SU-DHL-6 (cell line): ENCODE measurements at regions not wholly inside any gene's neighbourhood (a gene's known extent, or its start where the extent isn't known, plus 50 kb on each side); places are given as distances from the start of the nearest gene placed in this dataset.

ENCODE experiments used
- H2AFZ ChIP-seq: fragments of 200-600 bp; sonication (generic); 2 replicates; pipeline ENCODE4 v1.6.1; 2014; ENCODE audit warnings: low read depth, mild to moderate bottlenecking, moderate library complexity, mixed read lengths, antibody characterized with exemption, low read length; ENCODE audit not compliant: severe bottlenecking
- H3F3A ChIP-seq: fragments of 200-600 bp; shearing (Covaris generic); 2 replicates; pipeline ENCODE4 v1.6.0; 2016; ENCODE audit warnings: antibody characterized with exemption, mild to moderate bottlenecking; ENCODE audit not compliant: insufficient read depth
- H3K27ac ChIP-seq: fragments of 200-600 bp; sonication (generic); 2 replicates; pipeline ENCODE4 v1.5.1; 2016; ENCODE audit warnings: low read depth, mild to moderate bottlenecking, low read length, moderate library complexity, mixed read lengths
- H3K27me3 ChIP-seq: fragments of 200-600 bp; sonication (generic), shearing (Covaris generic); 2 replicates; pipeline ENCODE4 v1.6.0; 2014; ENCODE audit warnings: mild to moderate bottlenecking, low read length
- H3K36me3 ChIP-seq: fragments of 200-600 bp; sonication (generic); 2 replicates; pipeline ENCODE4 v1.6.1; 2014; ENCODE audit warnings: mild to moderate bottlenecking, low read length, mixed read lengths
- H3K4me2 ChIP-seq: fragments of 300-600, 200-600 bp; shearing (Covaris generic), sonication (generic); 2 replicates; pipeline ENCODE4 v1.6.0; 2014; ENCODE audit warnings: low read length, low read depth, mild to moderate bottlenecking; ENCODE audit not compliant: poor library complexity, severe bottlenecking
- H3K4me3 ChIP-seq: fragments of 200-600 bp; sonication (generic); 2 replicates; pipeline ENCODE4 v1.5.1; 2014; ENCODE audit warnings: antibody characterized with exemption, low read length, mild to moderate bottlenecking, mixed read lengths; ENCODE audit not compliant: insufficient read depth, poor library complexity, severe bottlenecking
- H3K79me2 ChIP-seq: fragments of 200-600 bp; sonication (generic); 2 replicates; pipeline ENCODE4 v1.6.1; 2014; ENCODE audit warnings: mild to moderate bottlenecking, low read length, moderate library complexity; ENCODE audit not compliant: insufficient read depth
- H3K9ac ChIP-seq: fragments of 200-600 bp; sonication (generic); 2 replicates; pipeline ENCODE4 v1.7.0; 2014; ENCODE audit warnings: mild to moderate bottlenecking, low read length
- H3K9me2 ChIP-seq: fragments of 200-600 bp; sonication (generic); replicated peaks from 2 replicates; pipeline ENCODE4 v1.6.1; 2014; ENCODE audit warnings: low read length; ENCODE audit not compliant: insufficient read depth
- H3K9me3 ChIP-seq: fragments of 200-600 bp; sonication (generic); 2 replicates; pipeline ENCODE4 v1.6.1; 2014; ENCODE audit warnings: low read length, mixed read lengths; ENCODE audit not compliant: insufficient read depth
- H4K20me1 ChIP-seq: fragments of 200-600 bp; sonication (generic); 2 replicates; pipeline ENCODE4 v1.6.1; 2014; ENCODE audit warnings: low read depth, mild to moderate bottlenecking, antibody characterized with exemption, low read length, moderate library complexity, mixed read lengths
- CTCF ChIP-seq: fragments of 200-600 bp; sonication (generic); IDR thresholded peaks from one replicate; pipeline ENCODE4 v1.5.1; 2017; ENCODE audit warnings: antibody characterized with exemption, mild to moderate bottlenecking, low read length, moderate library complexity; ENCODE audit not compliant: insufficient read depth, poor library complexity, severe bottlenecking
- EZH2phosphoT487 ChIP-seq: fragments of 200-600 bp; sonication (generic), shearing (Covaris generic); conservative IDR thresholded peaks from 2 replicates; pipeline ENCODE4 v1.6.1; 2018; ENCODE audit warnings: mild to moderate bottlenecking, antibody characterized with exemption, low read length, moderate library complexity, mixed read lengths

GRCh38 chr4:62159306-62159705 lies 959.2 kb downstream of the ADGRL3 start:
- no peaks in the 10 kb centered on the region for H3K36me3 ChIP-seq
- H3K79me2 ChIP-seq: no peaks in the 10 kb centered on the region
- no peaks in the 10 kb centered on the region for H3K27me3 ChIP-seq
- H4K20me1 ChIP-seq: no peaks in the 10 kb centered on the region
- TF ChIP-seq EZH2phosphoT487: no peak
- TF ChIP-seq CTCF: no peak
- no peaks in the 10 kb centered on the region for H3K9me2 ChIP-seq
- H3F3A ChIP-seq: no peaks in the 10 kb centered on the region
- no peak overlapping the region for H2AFZ ChIP-seq
- H3K4me2 ChIP-seq: no peak overlapping the region
- H3K9me3 ChIP-seq: no peaks in the 10 kb centered on the region
- H3K27ac ChIP-seq: no peak overlapping the region
- H3K4me3 ChIP-seq: no peak overlapping the region
- no peak overlapping the region for H3K9ac ChIP-seq

- H3K9ac ChIP-seq: no peak overlapping the region
- no peak for TF ChIP-seq CTCF
- TF ChIP-seq EZH2phosphoT487: no peak
These were observed 956.1 kb downstream of the ADGRL3 start for GRCh38 chr4:62156205-62156604.

GRCh38 chr4:62145276-62145675 lies 945.1 kb downstream of the ADGRL3 start:
- no peak overlapping the region for H3K27ac ChIP-seq
- H3K9me2 ChIP-seq: no peaks in the 10 kb centered on the region
- no peaks in the 10 kb centered on the region for H4K20me1 ChIP-seq
- no peak overlapping the region for H3K4me3 ChIP-seq
- H2AFZ ChIP-seq: no peak overlapping the region
- H3K4me2 ChIP-seq: no peak overlapping the region
- H3F3A ChIP-seq: no peaks in the 10 kb centered on the region
- no peak overlapping the region for H3K9ac ChIP-seq
- no peaks in the 10 kb centered on the region for H3K27me3 ChIP-seq
- TF ChIP-seq EZH2phosphoT487: no peak
- TF ChIP-seq CTCF: no peak
- no peaks in the 10 kb centered on the region for H3K36me3 ChIP-seq
- H3K79me2 ChIP-seq: no peaks in the 10 kb centered on the region
- H3K9me3 ChIP-seq: no peaks in the 10 kb centered on the region

More at GRCh38 chr4:62156205-62156604, 956.1 kb downstream of the ADGRL3 start:
- Histone ChIP-seq H3K27me3 (no peaks in the 10 kb centered on the region), H3K36me3 (no peaks in the 10 kb centered on the region), H3K27ac (no peak overlapping the region), H3K4me2 (no peak overlapping the region), H3K4me3 (no peak overlapping the region), H3K79me2 (no peaks in the 10 kb centered on the region), H3K9me3 (no peaks in the 10 kb centered on the region), H4K20me1 (no peaks in the 10 kb centered on the region), H3F3A (no peaks in the 10 kb centered on the region), H3K9me2 (no peaks in the 10 kb centered on the region), H2AFZ (no peak overlapping the region)
